Nephron progenitor cell (in vitro differentiated cells): ENCODE measurements at regions not wholly inside any gene's neighbourhood (a gene's known extent, or its start where the extent isn't known, plus 50 kb on each side); places are given as distances from the start of the nearest gene placed in this dataset.
A peak's percentile ranks its signal among the peaks of the same experiment; 100 is the strongest.

ENCODE experiments used
- DNase-seq: peaks from one replicate; pipeline ENCODE4 v3.0.0; 2021
- H3K27ac Mint-ChIP-seq: 2 replicates; pipeline ENCODE4 v1.8.0; 2021; ENCODE audit warnings: mild to moderate bottlenecking, moderate library complexity, mixed read lengths
- H3K27me3 Mint-ChIP-seq: 2 replicates; pipeline ENCODE4 v1.8.0; 2021; ENCODE audit warnings: mild to moderate bottlenecking, low read depth, mixed read lengths; ENCODE audit not compliant: poor library complexity
- H3K36me3 Mint-ChIP-seq: 2 replicates; pipeline ENCODE4 v1.8.0; 2021; ENCODE audit warnings: low read depth, mixed read lengths
- H3K4me1 Mint-ChIP-seq: 2 replicates; pipeline ENCODE4 v1.8.0; 2021; ENCODE audit warnings: mixed read lengths
- H3K4me3 Mint-ChIP-seq: 2 replicates; pipeline ENCODE4 v1.8.0; 2021; ENCODE audit warnings: mild to moderate bottlenecking, moderate library complexity, mixed read lengths
- H3K9me3 Mint-ChIP-seq: 2 replicates; pipeline ENCODE4 v1.8.0; 2021; ENCODE audit warnings: mild to moderate bottlenecking, moderate library complexity, mixed read lengths
- CTCF ChIP-seq: fragments of 200-600 bp; sonication (generic); IDR thresholded peaks from 2 replicates; pipeline ENCODE4 v1.5.0; 2021; ENCODE audit warnings: antibody characterized with exemption

GRCh38 chr12:94059394-94060368 is 88.7 kb upstream of the PLXNC1 start:
- Mint-ChIP-seq H3K27me3 (peaks cover 5% of the 10 kb centered on the region), H3K9me3 (peaks cover 17% of the 10 kb centered on the region), H3K27ac (no peak overlapping the region), H3K36me3 (peaks cover 8% of the 10 kb centered on the region), H3K4me3 (no peak overlapping the region), H3K4me1 (peaks cover 8% of the 10 kb centered on the region)
- DNase-seq = no peak
- TF ChIP-seq CTCF = no peak

DNA sequence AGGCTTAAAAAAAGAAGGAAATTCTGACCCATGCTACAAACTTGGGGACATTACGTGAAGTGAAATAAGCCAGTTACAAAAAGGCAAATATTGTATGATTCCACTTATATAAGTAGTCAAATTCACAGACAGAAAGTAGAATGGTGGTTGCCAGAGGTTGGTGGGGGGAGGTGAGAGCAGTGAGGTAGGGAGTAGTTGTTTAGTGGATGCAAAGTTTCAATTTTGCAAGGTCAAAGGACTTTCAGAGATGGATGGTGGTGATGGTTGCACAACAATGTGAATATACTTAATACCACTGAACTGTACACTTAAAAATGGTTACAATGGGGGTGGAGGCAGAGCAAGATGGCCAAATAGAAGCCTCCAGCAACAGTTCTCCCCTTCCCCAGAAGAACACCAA is 86.2 kb upstream of the PLXNC1 start:
- H3K4me3 Mint-ChIP-seq = no peak overlapping the region

GRCh38 chr12:94062796-94063635 is 85.4 kb upstream of the PLXNC1 start:
- no peaks in the 10 kb centered on the region for H3K4me1 Mint-ChIP-seq
- H3K9me3 Mint-ChIP-seq = peaks cover 43% of the 10 kb centered on the region
- H3K36me3 Mint-ChIP-seq = peaks cover 20% of the 10 kb centered on the region
- H3K27me3 Mint-ChIP-seq = peaks cover 5% of the 10 kb centered on the region
- no peak for TF ChIP-seq CTCF
- H3K4me3 Mint-ChIP-seq = no peak overlapping the region
- DNase-seq = no peak
- H3K27ac Mint-ChIP-seq = peak overlapping the region; percentile 33

More for the DNA sequence above, 86.2 kb upstream of the PLXNC1 start:
- Mint-ChIP-seq H3K9me3 (peaks cover 35% of the 10 kb centered on the region), H3K36me3 (peaks cover 18% of the 10 kb centered on the region), H3K27ac (no peak overlapping the region), H3K4me1 (peaks cover 7% of the 10 kb centered on the region), H3K27me3 (peaks cover 5% of the 10 kb centered on the region)
- no peak for TF ChIP-seq CTCF
- DNase-seq = no peak

DNA sequence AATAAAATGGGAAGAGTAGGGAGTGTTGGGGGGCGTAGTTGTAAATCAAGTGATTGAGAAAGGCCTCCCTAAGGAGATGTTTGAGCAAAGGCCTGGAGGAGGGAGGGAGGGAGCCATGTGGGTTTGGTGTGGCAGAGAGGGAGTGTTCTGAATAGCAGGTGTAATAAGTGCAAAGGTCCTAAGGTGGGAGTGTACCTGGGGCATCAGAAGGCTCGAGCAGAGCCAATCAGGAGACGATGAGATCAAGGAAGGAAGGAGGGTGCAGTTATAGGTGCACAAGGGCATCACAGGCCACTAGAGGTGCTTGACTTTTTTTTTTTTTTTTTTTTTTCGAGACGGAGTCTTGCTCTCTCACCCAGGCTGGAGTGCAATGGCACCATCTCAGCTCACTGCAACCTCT is 77.9 kb upstream of the PLXNC1 start:
- TF ChIP-seq CTCF = no peak
- DNase-seq = no peak
- Mint-ChIP-seq H3K4me3 (no peak overlapping the region), H3K27ac (no peak overlapping the region), H3K4me1 (peaks cover 26% of the 10 kb centered on the region), H3K36me3 (peaks cover 24% of the 10 kb centered on the region), H3K9me3 (peaks cover 40% of the 10 kb centered on the region), H3K27me3 (no peaks in the 10 kb centered on the region)

- TF ChIP-seq CTCF = no peak
- Mint-ChIP-seq H3K27ac (no peak overlapping the region), H3K27me3 (no peaks in the 10 kb centered on the region), H3K36me3 (peaks cover 21% of the 10 kb centered on the region), H3K4me3 (no peak overlapping the region), H3K9me3 (peaks cover 35% of the 10 kb centered on the region), H3K4me1 (peaks cover 31% of the 10 kb centered on the region)
- no peak for DNase-seq
Observed at GRCh38 chr12:94071258-94071657, 77.1 kb upstream of the PLXNC1 start.
